ENCODE measurements at regions not wholly inside any gene's neighbourhood (a gene's known extent, or its start where the extent isn't known, plus 50 kb on each side); places are given as distances from the start of the nearest gene placed in this dataset.

DNA sequence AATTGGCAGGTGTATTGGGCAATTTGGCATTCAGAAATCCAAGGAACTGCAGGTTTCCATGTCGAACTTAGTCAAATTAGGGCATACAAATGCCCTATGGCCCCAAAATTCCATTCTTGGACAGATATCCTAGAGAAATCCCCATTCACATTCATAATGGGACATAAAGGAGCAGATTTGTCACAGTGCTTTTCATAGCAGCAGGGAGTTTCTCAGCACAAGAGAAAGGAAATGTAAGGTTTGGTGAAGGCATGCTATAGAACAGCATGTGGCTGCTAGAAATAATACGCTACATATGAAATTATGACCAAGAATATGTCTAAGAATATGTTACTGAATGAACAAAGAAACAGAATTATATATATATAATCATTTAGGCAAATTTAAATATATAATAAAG is 437.5 kb upstream of the BOD1L1 start:
- no peak for DNase-seq

DNA sequence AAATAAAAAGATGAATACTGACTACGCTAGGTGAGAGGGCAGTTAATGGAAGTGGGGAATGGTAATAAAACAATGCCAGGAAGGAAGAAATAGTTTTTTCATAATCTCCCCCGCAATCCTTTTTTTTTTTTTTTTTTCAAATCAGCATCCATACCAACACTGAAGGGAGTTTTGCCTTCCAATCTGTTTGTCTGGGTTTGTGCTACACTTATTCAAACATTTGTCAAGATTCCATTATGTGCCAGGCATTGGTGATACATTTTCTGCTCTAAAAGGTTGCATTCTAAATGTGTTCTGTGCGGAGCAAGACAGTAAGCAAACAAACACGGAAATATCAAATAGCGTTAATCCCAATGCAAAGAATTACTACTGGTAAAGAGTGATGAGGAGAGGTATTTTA is 437.9 kb upstream of the BOD1L1 start:
- no peak for DNase-seq

DNA sequence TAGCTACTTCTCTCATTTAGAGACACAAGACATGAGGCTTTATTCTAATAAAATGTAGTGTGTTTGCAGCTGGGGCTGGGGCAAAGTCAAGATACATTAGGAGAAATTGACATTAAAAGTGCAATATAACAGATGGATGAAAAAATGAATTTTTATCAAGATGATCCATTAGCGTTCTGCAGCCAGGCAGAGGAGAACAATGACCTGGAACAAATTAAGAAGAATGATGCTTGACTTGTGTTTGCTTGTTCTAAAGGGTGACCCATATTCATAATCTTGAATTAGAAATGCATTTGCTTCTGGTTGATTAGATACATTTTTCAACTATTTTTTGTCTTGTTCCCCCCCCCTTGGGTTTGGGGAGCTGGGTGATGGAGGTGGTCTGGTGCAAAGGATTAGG is 439.5 kb upstream of the BOD1L1 start:
- no peak for DNase-seq

DNA sequence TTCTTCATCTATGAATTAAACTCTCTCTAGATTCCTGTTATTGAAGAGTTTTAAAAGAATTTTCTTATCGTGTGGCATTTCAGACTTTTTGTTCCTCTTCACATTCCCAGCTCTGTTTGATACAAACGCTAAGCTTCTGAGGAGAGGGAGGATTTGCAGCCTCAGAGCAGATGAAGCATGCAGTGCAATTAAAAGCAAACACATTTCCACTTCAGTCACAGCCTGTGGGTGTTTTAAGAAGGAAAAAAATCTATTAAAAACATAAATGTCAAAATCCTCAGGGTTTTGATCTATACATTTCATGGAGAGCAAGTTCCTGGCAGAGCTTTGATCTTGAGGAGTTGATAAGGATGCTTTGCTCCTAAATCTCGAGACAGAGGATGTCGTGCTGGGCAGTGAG is 442.4 kb upstream of the BOD1L1 start:
- DNase-seq: no peak

DNA sequence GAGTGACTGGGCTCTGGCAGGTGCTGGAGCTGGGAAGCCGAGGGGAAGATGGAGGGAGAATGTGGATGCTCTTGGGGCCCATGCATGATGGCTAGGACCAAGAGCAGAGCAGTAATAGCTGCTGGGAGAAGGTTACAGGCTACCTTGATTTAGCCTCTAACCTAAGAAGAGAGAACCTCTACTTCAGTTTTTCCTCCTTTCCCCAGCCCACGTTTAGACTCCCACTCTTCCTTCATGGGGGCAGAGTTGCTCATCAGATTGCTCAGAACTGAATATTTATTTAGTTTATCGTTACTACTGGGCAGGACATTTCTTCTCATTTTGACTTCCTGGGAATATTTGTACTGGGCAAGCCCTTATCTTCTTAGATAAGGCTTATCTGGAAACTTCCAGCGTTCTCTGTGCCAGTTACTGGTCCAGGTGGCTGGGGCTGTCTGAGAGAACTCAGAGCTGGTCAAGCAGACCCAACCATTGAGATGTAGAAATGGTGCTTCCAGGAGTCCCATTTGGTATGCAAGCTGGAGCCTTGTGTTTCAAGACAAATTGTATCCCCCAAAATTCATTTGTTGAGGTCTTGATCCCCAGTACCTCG is 442.9 kb upstream of the BOD1L1 start:
- no peak for DNase-seq

DNA sequence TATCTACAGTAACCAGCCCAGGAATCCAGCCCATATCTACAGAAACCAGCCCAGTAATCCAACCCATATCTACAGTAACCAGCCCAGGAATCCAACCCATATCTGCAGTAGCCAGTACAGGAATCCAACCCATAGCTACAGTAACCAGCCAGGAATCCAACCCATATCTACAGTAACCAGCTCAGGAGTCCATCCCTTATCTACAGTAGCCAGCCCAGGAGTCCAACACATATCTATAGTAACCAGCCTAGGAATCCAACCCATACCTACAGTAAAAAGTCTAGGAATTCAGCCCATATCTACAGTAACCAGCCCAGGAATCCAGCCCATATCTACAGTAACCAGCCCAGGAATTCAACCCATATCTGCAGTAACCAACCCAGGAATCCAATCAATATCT is 445.0 kb upstream of the BOD1L1 start:
- DNase-seq: no peak

DNA sequence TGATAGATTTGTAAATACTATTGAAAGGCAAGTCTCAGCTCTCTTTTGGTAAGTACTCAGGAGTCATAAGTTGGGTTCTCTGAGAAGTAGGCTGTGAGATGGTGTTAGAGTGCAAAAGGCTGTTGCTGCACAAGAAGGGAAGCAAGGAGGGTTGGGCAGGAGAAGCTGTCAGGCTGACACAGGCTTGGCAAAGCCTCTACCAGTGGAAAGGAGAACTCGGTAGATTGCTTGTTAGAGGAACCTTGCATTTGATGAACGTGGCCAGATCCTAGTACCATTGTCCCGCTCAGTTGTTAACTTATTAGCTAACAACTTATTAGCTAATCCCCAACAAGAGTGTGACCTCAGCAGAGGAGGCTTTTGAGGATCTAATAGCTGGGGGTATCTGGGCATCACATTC is 449.3 kb upstream of the BOD1L1 start:
- no peak for DNase-seq

DNA sequence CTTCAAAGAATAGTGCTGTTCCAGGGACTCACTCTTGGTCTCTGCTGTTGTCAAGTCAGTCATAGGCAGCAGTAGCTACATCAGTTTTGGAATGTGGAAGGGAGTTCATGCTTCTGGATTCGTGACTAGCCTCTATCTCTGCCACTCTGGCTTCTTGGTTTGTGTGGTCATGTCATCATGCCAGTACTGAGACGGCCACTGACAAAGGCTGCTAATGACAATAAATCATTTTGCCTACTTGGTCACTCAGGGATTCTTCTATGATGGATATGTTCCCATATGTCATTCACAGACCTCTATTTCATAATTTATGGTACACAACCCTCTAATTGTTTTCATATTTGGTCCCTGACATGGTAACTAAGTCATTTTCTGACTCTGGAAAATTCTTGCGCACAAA is 450.8 kb upstream of the BOD1L1 start:
- DNase-seq: no peak

DNA sequence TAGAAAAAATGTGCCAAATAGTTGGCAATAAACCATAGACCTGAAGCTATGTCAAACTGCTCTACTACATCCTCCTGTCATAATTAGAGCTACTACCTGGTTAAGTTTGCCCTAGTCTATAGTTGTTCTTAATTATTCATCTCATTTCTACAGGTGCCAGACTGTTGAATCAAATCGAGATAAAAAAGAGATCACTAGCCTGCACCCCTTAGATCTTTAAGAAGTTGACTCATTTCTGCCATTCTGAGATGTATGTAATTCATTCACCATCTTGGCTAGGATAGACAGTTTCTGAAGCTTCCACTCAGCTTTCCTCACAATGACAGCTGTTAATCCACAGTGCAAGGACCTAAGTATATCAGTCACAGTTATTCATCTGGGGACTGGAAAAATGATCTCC is 452.1 kb upstream of the BOD1L1 start:
- no peak for DNase-seq

DNA sequence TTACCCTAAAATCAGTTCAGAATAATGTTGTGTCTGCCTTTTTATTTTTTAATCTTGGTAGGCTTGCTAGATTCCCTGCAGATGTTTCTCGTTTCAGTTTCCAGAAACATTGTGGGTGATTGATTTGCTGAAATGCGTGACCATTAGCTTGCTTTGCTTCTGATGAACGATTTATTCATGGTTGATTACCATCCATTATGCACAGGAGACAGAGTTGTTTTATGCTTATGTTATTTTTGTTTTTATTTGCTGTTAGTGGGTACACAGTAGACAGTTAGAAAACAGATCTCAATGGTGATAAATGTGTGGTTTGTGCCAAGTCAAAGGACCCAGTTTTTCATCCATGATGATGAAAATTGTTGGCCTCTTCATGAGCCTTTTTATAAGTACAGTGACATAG is 455.6 kb upstream of the BOD1L1 start:
- DNase-seq: no peak

DNA sequence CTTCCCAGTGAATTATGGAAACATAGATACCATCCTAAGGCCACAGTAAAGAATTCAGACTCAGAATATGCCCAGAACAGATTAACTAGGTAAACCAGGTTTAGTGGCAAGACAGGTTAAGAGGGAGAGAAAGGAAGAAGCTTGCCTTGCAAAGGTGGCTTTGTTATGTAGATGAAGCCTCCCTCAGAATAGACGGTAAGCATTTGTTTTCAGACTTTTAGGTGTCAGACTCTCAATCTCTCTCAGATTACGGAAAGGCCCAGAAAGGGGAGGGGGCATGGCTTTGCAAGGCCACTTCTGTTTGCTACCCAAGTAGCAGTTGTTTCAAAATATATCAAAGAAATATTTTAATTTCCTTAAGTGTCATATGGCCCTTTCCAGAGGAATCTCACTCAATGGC is 457.1 kb upstream of the BOD1L1 start:
- DNase-seq: no peak

DNA sequence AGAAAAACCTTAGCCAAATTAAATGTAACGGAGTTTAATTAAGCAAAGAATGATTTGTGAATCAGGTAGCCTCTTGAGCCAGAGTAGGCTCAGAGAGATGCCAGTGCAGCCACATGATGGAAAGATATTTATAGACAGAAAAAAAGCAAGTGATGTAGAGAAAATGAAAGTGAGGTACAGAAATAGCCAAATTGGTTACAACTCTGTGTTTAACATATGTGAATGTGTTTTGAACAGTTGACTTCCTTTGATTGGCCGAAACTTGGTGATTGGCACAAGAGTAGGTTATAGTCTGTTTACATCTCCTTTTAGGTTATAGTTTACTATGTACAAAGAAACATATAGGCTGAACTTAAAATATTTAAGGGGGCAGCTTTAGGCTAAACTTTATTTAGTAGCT is 459.9 kb upstream of the BOD1L1 start:
- DNase-seq: no peak

DNA sequence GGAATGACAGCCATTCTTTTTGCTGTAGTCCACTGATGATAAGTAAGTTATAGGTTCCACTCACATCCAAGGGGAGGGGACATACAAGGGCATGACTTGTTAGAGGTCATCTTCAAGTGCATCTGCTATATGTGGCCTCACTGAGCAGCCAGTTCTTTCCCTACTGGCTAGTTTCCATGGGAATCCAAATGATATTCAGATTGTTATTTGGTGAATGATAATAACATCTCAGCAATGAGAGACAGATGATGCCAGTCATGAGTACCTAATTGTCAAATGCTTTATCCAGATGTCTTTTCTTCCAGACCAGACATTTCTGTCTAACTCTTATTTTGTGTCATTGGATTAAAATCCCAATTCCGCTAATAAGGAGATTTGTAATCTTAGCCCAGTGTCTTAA is 460.4 kb upstream of the BOD1L1 start:
- DNase-seq: no peak

DNA sequence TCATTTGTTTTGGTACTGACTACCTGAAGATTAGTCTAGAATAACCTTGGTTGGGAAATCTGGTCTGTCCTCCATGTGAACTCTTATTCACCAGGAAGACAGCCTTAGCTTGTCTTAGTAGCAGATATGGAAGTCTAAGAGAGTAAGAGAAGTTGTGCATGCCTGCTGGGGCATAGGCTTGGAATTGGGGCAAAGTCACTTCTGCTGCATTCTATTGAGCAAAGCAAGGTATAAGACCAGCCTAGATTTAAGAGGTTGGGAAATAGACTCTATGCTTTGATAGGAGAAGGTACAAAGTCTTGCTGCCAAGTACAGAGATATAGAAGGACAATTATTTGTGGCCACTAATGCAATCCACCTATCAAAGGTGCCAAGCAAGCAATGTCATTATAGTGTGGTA is 464.0 kb upstream of the BOD1L1 start:
- DNase-seq: no peak

DNA sequence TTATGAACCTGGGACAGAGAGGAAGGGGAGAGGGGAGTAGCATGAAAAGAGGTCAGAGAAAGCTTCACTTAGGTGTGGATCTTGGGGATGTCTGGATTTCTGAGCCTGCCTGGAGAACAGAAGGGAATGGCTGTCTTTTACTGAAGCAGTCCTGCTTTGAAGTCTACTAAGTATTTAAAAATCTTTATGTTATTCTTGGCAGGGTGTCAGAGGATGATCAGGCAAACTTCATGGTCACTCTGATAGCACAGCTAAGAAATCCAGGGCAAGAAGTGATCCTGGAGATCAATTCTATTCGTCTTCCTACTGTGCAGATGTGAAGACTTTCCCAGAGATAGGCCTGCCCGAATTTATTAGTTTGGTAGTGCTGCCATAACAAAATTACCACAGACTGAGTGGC is 464.4 kb upstream of the BOD1L1 start:
- DNase-seq: no peak

DNA sequence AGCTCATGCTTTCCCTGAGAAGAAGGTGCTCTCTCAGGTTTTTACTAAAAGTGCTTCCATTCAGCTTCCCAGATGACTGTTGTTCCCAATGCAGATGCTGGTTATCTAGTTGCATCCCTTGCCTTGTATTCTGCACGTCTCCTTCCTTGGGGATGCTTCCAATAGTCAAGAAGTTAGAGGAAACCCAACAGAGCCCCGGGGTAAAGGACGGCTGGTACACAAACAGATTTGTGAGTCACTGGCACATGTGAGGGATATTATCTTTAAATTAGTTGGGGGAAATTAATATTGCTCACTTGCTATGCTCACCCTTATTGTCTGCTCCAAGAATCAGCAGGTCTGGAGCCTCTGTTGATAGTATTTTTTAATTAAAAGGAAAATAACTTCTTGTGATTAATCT is 465.2 kb upstream of the BOD1L1 start:
- no peak for DNase-seq

DNA sequence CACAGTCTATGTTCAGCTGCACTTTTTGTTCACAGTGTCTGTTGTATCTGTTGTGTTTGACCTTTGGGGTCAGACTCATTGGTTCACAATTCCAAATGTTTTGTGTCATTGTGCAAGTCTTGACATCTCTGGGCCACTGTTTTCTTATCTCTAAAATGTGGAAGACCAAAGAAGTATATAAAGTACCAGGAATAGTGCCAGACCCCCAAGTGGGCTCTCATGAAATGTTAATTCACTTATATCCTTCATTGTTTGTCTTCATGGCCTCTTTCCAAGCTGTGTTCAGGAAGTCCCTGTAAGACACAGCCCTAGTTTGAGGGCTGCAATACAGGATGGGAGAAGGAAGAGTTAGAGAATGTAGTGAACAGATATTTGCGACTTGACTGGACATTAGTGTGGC is 468.3 kb upstream of the BOD1L1 start:
- DNase-seq: no peak

DNA sequence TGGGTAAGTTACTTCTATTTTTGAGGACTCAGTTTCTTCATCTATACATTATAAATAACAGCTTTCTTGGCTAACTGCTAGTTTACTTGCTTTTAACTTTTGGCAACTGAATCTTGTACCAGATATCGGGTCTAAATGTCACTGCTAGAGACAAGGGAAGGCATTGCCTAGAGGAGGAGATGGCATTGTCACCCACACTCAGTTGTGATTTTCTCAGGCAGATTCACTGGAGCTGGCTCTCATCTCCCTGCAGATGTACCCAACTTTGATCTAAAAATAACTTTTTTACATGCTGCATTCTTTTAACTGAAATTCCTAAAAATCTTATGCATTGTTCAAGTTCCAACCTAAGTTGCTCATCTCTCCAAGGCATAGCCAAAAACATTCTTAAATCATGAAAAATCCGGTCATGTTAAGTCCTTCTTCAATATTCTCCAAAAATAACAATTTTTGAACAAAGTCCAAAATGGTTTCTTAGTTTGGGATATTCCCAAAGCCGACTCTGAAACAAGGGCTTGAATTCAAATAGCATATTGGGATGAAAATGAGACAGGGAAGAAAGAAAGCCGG is 469.0 kb upstream of the BOD1L1 start:
- DNase-seq: no peak

DNA sequence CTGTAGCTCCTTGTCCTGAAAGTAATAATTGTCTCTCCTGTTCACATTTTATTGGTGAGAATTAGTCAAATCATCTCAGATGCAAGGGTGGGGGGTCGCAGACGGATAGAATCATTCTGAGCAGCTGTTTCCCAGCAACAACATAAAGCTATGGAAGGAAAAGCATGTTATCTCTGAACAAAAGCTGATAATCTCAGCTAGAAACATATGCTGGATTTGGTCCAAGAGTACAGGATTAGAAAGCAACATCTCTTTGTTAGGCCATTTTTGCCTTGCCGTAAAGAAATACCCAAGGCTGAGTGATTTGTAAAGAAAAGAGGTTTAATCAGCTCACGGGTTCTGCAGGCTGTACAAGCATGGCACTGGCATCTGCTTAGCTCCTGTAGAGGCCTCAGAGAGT is 472.8 kb upstream of the BOD1L1 start:
- no peak for DNase-seq

DNA sequence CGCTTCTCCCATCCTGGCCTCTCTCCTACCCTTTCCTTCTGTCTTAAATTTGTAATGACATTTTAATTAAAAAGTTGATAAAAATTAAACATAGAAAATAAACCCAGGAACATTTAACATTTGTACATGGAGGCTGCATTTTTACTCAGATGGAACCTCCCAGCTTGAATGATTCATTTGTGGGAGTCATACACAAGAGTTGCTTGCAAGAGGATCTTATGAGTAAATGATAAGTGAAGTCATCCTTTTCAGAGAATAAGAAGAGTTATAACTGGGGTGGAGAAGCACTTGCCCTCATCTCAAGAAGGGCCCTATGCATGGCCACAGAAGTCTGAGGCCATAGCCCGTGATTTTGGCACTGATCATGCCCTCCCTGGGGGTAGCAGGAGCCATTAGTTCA is 482.9 kb upstream of the BOD1L1 start:
- DNase-seq: no peak

DNA sequence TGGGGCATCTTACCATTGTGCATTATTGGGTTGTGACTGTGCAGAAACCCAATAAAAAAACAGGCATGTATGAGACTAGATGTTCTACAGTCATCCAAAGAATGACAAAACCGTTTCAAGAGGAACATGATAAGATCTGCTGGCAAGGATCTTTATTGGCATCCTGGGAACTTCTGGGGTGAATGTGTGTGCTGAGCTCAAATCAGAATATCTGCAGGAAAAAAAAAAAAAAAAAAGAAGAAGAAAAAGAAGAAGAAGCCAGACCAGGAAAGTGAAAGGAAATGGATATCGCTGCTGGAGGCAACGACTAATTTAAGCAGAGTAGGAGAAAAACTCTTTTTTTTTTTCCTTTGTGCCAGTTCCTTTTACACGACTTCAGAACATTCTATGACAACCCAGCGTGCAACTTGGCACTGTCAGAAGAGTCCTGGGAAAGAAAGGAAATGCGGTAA is 484.2 kb upstream of the BOD1L1 start:
- DNase-seq: no peak

DNA sequence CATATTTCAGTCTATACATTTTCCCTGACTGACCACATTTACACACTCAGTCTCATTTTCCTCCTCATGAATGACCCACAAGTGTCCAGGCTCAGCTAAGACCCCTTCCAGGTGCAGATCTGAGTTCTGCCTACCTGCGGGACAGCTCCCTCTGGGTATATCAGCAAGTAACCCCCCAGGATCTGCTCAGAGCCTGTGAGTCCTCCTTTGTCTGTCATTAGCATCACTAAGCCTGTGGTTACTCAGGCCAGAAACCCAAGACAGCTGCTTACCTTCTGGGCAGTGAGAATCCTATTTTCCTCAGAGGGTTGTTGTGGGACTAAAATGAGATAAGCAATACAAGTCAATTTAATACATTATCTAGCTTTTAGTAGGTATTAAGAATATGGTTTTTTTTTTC is 487.6 kb upstream of the BOD1L1 start:
- no peak for DNase-seq

DNA sequence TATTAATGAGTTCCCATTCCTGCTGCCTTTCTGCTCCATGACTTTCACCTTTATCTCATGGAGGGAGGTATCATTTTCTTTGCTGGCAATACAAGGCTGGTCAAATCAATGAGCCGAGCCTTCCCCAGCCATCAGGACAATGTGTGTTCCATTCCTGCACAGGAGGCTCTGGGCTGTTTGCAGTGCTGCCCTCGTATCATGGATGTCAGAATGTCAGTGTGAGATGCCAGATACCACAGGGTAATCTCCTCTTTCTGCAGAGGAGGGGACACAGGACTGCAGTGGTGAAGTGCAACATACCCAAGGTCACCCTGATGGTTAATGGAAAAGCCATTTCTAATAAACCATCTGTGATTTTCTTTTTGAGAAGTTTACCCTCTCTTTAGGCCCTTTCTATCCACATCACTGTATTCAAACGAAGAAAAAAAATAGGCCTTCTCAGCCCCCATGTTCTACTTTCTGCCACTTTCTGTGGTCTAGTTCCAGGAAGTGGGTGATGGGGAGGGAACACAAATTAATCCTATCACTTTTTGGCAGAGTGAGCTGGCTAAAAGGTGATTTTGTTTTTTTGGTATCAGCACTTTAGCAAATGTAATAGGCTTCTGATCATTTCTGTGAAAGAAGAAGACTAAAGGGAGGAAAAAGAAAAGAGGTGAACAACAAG is 490.2 kb upstream of the BOD1L1 start:
- DNase-seq: no peak

DNA sequence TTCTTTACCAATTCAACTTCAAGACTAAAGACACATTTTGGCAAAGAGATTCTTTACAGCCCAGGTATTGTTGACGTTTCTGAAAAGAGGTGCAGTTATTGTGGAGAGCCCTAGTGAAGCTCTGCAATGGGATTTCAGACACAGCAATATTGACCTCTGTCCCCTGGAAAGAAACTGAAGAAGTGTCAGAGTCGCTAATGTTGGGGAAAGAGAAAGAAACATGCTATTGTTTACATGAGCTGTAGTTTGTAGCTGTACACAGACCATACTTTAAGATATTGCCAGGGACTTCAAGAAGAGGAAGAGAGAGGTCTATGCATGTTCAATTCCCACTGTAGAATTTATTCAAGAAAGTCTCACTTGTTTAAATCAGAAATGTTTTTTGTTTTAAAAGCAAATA is 497.3 kb upstream of the BOD1L1 start:
- DNase-seq: no peak

Measured in activated effector memory CD4-positive, alpha-beta T cell treated with Interleukin-2 at 50 U/mL for 16 hours (primary cell).